GM18519 (cell line): ENCODE measurements at regions not wholly inside any gene's neighbourhood (a gene's known extent, or its start where the extent isn't known, plus 50 kb on each side); places are given as distances from the start of the nearest gene placed in this dataset.

Source experiments
- ATAC-seq: cut with Tn5 transposase; IDR thresholded peaks from one replicate; pipeline ENCODE4 v1.9.1; 2021; ENCODE audit warnings: mild to moderate bottlenecking, moderate library complexity; ENCODE audit not compliant: unreplicated experiment, low FRiP score

DNA sequence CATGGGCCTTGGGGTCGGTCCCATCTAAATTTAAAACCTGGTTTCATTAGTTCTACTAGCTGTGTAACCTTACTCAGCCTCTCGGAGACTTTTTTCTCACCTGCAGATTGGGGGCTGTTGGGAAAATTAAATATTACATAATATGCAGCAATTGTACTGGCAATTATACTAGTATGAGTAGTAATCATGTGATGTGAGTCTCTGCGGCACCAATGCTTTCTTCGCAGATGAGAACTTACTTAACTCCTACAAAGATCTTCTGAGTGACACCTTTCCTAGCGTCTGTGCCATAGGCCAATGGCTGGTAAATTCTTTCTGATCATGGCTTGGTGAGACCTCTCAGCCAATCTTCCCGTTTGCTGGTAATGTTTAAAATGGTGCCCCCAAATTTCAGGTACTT is 391.3 kb downstream of the NXPE2 start:
- ATAC-seq, result no peak

GRCh38 chr11:115075356-115075755 is 397.0 kb downstream of the NXPE2 start:
- ATAC-seq, result no peak

DNA sequence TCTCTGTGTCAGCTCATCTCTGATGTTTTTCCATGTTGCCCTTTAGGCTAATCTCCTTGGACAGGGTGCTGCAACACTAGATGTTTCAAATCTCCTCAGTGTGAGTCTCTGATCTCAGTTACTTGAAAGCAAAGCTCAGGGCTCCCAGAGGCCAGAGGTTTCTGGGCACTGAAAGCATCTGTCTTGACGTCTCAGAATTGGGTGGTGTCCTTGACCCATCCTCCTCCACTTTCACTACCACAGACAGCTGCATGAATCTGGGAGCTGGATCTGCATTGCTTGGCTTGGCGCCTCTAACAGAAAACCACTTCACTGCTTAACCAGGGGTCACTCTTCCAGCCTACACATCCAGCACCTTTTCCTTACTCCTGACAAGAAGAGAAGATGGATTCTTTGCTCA is 399.4 kb downstream of the NXPE2 start:
- ATAC-seq, result no peak

DNA sequence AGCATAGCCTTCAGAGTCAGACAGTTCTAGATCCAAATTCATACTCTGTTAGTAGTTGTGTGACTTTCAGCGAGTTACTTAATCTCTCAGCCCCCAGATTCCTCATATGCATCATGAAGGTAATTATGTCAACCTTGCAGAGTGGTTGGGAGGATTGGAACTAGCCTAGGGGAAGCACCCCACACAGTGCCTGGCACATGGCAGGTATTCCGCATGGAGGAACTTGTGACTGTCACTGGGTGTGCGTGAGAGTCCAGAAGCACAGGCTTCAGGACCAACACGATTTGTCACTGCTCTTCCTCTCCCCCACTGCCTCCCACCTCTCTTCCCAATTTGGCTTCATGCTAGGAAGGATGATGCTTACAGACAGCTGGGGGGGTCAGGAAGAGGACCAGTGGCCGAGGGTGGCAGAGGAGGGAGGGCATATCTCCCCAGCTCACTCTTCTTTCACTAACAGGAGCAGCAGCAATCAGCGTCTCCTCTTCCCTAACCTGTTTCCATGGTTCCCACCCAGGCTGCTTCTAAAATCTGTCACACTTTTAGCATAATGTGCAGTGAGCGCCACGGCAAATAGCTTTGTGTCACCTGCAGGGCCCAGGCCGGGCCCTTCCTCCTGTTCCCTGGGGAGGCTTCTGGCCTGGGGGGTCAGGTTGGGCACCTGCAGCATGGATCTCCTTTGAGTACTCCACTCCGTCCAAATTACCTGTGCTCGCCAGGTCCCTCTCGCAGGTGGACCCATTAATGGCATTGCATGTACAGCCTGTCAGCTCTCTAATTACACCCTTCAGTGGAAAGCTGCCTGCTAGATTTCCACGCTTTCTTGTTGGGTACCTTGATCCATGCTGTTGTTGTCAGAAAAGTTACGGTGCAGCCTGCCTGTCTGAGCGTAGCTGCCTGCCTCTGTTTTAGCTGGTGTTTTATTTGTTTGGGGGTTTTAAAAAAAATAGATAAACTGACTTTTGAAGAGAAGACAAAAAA is 400.4 kb downstream of the NXPE2 start:
- ATAC-seq, result no peak

DNA sequence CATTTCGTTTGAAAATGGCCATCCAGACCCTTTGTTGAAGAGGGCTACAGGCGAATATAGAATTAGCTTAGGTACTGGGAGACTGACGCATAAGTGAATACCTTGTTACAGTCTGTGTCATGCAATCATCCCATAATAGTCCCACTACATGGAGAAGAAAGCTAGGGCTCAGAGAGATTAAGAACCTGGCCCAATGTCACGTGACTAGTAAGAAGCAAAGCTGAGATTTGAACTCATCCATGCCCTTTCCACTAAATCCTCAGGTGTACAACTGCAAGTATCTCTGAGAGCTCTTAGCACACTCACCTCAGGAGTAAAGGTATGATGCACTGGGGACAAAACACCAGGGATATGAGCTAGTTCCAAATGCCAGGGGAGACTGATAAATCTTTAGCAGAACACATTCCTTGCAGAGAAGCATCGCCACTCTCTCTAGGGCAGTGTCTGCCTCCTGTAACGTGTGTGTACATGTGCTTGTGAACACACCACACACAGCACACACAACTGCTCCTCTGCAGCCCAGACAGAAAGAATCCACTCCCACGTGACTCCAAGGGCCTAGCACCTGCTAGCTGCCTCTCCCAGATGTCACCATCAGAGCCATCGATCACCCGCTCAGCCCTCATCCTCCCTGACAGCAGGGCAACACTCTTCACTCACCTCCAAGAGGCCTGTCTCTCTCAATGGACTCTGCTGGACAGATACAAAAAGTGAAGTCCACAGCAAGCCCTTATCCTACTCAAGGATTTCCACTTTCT is 402.8 kb downstream of the NXPE2 start:
- no peak for ATAC-seq

DNA sequence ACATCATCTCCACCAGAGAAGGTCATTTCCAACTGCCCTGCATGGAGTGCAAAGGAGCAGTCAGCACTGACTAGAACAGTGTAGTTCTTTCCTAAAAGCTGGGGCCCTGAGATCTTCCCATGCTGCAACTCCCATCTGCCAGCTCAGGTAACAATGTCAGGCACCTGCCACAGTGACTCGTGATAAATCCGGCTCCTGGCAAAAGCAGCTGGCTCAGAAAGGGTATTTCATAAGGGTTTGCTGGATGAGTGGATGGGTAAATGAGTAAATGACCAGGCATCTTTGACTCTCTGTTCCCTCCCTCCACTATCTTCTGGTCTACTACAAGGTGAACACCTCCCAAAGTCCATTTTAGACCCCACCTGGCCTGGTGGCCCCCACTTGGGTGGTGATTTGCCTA is 403.6 kb downstream of the NXPE2 start:
- no peak for ATAC-seq

- ATAC-seq, result no peak
Measured at GRCh38 chr11:115083144-115083806, 404.9 kb downstream of the NXPE2 start.

DNA sequence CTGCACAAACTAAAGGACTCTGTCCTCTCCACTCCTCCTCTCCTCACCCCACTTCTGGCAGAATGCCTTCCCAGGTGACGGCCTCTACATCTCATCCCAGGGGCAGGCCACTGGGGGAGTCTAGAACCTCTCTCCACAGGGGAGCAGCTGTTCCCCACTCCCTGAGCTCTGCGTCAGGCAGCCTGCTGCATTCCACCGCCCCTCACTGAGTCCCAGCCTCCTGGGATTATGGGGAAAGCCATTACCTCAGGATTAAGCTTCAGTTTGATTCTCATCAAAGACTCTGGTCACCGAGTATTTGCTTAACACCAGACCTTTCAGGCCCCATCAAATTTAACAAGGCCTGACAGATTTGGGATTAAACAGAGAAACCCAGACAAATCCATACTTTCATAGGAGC is 405.9 kb downstream of the NXPE2 start:
- no peak for ATAC-seq

GRCh38 chr11:115085461-115086210 is 407.3 kb downstream of the NXPE2 start:
- no peak for ATAC-seq

DNA sequence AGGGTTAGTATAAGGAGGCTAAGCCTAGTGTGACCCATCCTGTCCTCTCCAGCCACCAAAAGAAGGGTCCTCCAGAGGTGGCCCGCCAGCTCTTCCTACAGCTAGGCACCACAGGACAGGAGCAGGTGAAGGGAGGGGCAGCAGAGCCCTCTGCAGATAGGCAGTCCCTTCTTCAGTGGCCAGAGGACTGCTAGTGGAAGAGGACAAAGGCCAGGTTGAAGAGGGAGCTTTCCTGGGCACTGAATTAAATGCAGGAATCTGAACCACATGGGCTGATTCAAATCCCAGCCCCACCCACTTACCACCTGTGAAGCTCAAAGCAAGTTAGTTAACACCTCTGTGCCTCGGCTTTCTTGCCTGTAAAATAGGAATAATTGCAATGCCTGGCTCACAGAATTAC is 409.5 kb downstream of the NXPE2 start:
- ATAC-seq, result no peak

GRCh38 chr11:115092516-115092915 is 411.7 kb downstream of the CADM1 start:
- no peak for ATAC-seq

GRCh38 chr11:115097796-115098408 is 406.3 kb downstream of the CADM1 start:
- ATAC-seq, result no peak

- no peak for ATAC-seq
Measured at GRCh38 chr11:115100706-115101105, 403.5 kb downstream of the CADM1 start.

- ATAC-seq, result no peak
Measured at GRCh38 chr11:115103921-115104320, 400.3 kb downstream of the CADM1 start.

GRCh38 chr11:115104851-115105453 is 399.3 kb downstream of the CADM1 start:
- ATAC-seq, result no peak

DNA sequence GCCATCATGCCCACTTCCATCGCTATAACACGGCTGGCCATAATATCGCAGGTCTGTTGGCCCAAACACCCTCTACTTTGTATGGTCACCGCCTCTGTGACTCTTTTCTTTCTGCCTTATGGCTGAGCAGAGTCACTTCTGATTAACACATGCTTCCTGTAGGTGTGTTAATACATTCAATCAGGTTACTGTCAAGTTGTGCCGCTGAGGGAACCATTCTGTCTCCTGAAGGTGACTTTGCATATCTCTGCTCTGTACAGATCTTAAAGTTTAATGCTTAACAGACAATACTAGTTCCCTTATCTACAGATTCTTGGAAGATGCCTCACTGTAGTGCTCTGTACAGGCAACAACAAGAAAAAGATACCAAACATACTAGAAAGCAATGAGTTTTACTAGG is 393.1 kb downstream of the CADM1 start:
- ATAC-seq, result no peak

GRCh38 chr11:115112754-115113153 is 391.5 kb downstream of the CADM1 start:
- ATAC-seq, result no peak

DNA sequence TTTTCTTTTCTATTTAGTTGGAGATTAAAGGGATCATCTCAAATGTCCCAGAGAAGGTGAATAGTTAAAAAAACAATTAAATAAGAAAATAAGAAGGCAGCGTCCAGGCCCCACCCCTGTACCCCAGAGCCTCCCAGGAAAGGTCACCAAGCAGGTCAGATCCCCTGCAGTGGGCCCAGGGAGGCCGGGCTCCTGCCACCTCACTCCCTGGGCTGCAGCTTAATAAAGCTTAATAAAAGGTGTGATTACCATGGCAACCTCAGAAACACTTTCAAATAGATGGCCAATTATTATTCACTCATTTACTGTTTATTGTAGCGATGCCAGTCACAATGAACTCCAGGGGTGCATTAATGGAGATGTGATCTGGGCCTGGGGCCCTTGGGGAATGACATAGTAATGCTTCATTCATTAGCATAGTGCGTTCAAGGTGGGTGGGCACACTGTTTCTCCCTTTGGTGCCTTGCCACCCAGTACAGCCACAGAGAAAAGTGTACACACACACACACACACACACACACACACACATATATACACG is 386.2 kb downstream of the CADM1 start:
- no peak for ATAC-seq

DNA sequence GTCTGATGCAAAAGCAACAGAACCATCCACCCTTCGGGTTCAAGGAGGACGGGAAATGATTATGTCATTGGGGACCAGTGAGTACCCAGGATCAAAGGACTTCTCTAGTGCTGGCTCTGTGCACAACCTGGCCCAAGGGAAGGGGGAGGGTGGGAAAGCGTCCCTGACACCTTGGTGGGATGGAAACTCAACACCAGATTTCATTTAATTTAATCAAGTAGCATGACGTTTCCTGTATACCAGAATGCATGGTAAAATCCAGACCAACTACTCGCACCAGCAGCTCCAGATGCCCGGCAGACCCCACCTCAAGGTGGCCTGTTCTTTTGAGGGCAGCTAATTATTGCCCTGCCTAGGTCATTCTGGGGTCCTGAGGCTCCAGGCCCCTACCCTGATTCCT is 385.1 kb downstream of the CADM1 start:
- ATAC-seq, result no peak
